ENCODE measurements at regions not wholly inside any gene's neighbourhood (a gene's known extent, or its start where the extent isn't known, plus 50 kb on each side); places are given as distances from the start of the nearest gene placed in this dataset.

DNA sequence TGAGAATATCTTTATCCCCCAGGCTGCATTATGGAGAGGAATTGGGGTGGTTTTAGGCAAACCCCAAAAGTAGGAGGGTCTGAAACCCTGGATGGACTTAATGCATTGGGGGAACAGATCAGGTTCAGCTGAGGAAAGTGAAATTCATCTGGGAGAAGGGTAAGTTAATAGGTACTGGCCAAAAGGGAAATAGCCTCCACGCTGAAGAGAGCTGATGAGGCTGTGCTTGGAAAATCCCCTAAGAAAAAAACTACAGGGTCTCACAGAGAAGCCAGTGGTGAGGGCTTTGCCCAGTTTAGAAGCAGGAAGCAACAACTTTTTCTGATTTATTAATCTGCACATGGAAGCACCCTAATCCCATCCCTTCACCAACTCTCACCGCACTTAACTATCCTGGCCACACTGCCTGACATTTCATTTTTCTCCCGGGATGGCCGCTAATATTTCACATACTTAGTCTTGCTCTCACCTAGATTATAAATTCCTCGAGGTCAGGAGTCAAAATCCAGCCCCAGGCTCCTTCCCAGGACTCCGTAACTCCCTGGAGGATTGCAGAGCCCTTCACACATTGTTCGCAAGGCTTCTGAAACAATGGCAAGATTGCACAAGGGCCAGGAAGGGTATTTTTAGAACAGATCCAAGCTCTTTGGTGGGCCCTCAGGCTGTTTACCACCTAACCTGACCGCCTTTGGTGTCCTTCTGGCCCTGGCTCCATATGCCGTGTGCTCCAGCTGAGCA is 60.9 kb upstream of the TARBP1 start:
- TF ChIP-seq POLR2A (IDR thresholded peaks at IDR 0.05), result no peak
- TF ChIP-seq, protein P1, sequence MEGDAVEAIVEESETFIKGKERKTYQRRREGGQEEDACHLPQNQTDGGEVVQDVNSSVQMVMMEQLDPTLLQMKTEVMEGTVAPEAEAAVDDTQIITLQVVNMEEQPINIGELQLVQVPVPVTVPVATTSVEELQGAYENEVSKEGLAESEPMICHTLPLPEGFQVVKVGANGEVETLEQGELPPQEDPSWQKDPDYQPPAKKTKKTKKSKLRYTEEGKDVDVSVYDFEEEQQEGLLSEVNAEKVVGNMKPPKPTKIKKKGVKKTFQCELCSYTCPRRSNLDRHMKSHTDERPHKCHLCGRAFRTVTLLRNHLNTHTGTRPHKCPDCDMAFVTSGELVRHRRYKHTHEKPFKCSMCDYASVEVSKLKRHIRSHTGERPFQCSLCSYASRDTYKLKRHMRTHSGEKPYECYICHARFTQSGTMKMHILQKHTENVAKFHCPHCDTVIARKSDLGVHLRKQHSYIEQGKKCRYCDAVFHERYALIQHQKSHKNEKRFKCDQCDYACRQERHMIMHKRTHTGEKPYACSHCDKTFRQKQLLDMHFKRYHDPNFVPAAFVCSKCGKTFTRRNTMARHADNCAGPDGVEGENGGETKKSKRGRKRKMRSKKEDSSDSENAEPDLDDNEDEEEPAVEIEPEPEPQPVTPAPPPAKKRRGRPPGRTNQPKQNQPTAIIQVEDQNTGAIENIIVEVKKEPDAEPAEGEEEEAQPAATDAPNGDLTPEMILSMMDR (IDR thresholded peaks at IDR 0.05), result no peak
